ENCODE measurements at regions not wholly inside any gene's neighbourhood (a gene's known extent, or its start where the extent isn't known, plus 50 kb on each side); places are given as distances from the start of the nearest gene placed in this dataset.

DNA sequence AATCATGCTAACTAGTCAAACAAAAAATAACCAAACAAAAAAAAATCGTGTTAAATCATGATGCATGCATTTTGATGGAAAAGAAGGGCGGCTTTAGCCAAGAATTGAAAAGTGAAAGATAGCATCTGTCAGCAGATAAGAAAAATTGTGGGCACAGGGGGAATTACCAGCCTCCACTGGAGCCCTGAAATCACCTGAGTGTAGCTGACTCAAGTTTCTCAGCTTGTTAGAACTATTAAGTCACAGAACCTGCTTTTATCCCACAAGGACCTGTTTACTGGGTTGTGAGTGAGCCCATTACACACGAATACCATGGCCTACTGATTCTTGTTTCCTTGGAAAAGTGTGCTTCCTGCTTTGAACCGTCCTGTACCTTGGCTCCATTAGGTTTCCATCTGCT lies 85.2 kb downstream of the COX18 start:
- TF ChIP-seq, protein P1, sequence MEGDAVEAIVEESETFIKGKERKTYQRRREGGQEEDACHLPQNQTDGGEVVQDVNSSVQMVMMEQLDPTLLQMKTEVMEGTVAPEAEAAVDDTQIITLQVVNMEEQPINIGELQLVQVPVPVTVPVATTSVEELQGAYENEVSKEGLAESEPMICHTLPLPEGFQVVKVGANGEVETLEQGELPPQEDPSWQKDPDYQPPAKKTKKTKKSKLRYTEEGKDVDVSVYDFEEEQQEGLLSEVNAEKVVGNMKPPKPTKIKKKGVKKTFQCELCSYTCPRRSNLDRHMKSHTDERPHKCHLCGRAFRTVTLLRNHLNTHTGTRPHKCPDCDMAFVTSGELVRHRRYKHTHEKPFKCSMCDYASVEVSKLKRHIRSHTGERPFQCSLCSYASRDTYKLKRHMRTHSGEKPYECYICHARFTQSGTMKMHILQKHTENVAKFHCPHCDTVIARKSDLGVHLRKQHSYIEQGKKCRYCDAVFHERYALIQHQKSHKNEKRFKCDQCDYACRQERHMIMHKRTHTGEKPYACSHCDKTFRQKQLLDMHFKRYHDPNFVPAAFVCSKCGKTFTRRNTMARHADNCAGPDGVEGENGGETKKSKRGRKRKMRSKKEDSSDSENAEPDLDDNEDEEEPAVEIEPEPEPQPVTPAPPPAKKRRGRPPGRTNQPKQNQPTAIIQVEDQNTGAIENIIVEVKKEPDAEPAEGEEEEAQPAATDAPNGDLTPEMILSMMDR (IDR thresholded peaks at IDR 0.05) = no peak
- no peak for TF ChIP-seq EZH2 (IDR thresholded peaks at IDR 0.05; ENCODE audit: borderline replicate concordance, insufficient read depth, low read depth, low read length, poor library complexity, severe bottlenecking)
